GM21423 (cell line): ENCODE measurements at regions not wholly inside any gene's neighbourhood (a gene's known extent, or its start where the extent isn't known, plus 50 kb on each side); places are given as distances from the start of the nearest gene placed in this dataset.

Experiments
- ATAC-seq: cut with Tn5 transposase; IDR thresholded peaks from one replicate; pipeline ENCODE4 v1.9.1; 2021; ENCODE audit warnings: mild to moderate bottlenecking, moderate library complexity; ENCODE audit not compliant: unreplicated experiment

DNA sequence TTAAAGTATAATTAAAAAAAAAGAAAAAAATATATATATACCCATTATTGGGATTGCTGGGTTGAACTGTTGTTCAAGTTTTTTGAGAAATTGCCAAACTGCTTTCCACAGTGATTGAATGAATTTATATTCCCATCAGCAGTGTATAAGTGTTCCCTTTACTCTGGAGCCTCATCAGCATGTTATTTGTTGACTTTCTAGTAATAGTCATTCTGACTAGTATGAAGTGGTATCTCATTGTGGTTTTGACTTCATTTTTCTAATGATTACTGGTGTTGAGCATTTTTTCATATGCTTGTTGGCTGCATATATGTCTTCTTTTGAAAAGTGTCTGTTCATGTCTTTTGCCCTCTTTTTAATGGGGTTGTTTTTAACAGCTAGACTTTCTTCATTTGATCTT is 1260.8 kb upstream of the GJE1 start:
- ATAC-seq: no peak

DNA sequence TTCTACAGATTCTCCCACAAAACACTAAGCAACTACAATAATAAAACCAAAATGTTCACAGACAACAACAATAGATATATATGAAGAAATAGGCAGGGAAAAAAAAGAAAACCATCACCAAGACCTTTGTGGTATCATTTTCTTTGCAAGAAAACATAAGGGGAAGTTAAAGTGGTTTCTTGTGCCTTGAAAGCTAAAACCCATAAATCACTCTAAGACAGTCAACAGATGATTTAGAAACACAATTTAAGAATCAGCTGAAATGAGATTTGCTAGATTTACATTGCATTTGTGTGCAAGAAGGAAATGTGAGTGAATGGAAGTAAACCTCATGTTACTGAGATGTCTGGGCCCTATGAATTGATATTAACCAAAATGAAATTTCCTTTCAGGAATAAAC is 1265.4 kb upstream of the GJE1 start:
- ATAC-seq: no peak

DNA sequence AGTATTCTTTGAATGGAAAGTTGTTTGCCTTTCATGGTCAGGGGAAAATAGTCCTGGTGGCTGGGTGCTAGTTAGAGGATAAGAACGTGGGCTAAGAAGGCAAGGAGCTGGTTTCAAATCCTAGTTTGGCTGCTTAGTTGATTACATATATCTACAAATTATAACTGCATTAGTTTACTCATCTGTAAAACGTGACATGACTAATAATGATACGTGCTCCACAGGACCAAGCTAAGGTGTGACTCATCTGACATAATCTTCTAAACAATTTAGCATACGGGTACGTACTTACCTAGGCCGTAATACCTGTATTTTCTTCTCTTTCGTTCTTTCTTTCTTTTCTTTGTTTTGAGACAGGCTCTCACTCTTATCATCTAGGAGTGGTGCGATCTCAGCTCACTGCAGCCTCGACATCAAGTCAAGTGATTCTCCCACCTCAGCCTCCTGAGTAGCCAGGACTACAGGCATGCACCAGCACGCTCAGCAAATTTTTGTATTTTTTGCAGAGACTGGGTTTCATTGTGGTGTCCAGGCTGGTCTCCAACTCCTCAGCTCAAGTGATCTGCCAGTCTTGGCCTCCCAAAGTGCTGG is 1274.2 kb upstream of the GJE1 start:
- ATAC-seq: no peak

DNA sequence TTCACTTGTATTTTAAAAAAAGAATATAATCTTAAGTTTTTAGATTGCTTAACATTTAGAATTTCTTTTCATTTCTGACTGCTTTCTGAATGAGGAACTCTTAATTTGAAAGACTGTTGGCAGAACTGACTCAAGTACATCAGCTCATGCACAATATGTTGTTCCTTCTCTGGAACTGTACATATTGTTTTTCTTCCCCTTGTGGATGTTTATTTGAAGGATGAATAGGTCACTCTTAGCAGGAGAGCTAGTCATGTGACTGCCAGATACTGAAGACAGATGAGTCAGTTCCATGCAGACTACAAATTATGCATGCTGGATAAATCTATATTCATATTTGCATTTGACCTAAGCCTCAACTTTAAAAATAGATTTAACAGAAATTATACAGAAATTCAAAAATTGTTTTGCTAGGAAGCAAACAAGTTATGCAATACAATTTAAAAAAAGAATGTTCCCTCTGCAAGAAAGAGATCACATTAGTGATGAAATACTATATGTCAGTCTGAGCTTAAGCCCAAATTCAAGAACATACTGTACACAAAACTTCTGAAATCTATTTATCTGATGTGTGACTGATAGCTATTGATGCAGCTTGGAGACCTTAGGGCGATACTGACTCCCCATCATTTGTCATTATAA is 1274.9 kb upstream of the GJE1 start:
- ATAC-seq: no peak

DNA sequence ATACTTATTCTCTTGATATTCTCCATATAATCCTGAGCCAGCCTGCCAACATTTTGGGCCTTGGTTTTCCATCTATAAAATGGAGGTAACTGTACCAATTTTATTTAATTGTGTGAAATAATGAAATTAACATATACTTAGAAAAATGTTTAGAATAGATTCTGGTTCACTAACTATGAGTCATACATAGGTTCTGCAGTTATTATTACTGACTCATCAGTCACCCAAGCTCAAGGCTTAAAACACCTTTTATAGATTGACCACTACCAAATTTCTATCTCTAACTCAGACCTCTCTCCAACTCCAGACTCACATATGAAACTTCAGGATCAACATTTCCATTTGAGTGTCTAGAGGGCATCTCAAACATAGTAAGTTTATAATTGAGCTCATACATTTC is 1277.2 kb upstream of the GJE1 start:
- no peak for ATAC-seq

- ATAC-seq: no peak
Observed at GRCh38 chr6:140854318-140854717, 1278.4 kb upstream of the GJE1 start.

- no peak for ATAC-seq
Observed at GRCh38 chr6:140850438-140850837, 1282.3 kb upstream of the GJE1 start.

DNA sequence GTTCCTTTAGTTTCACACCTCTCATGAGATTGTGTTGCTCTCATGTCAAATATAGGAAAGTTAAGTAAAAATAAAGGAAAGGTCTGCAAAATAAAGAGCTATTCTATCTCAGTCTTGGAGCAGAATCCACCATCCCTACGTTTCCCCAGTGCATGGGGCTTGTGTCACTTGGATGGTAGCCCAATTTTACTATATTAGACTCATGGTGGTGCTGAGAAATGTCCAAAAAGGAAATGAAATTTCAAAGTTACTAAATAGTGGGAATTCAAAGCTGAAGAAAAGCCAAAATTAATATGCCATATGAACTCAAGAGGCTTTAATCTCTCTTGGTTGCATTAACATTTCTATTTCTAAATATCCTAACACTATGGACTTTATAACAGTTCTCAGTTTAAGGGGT is 1283.3 kb upstream of the GJE1 start:
- ATAC-seq: no peak

- ATAC-seq: no peak
Observed at GRCh38 chr6:140847262-140847645, 1285.5 kb upstream of the GJE1 start.

GRCh38 chr6:140846503-140847261 is 1286.0 kb upstream of the GJE1 start:
- ATAC-seq: no peak

- ATAC-seq: no peak
Observed at GRCh38 chr6:140845701-140846100, 1287.0 kb upstream of the GJE1 start.

GRCh38 chr6:140844167-140844566 is 1288.6 kb upstream of the GJE1 start:
- ATAC-seq: no peak

DNA sequence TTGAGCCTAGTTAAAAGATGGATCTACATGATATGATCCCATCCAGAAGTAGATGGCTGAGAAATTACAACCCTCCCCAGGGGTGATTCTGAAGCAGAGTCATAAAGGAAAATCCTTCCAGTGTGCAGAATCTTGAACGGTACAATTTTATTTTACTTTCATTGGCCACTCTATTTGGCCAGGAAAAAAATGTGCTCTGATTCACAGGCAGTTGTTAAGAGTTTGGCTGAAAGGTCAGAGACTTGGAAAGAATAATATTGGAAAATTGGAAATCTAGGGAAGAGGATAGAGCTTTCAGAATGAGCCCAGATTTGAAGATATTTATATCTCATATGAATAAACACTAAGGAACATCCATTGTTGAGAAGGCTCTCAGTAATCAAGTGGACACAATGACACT is 1299.3 kb upstream of the GJE1 start:
- no peak for ATAC-seq

DNA sequence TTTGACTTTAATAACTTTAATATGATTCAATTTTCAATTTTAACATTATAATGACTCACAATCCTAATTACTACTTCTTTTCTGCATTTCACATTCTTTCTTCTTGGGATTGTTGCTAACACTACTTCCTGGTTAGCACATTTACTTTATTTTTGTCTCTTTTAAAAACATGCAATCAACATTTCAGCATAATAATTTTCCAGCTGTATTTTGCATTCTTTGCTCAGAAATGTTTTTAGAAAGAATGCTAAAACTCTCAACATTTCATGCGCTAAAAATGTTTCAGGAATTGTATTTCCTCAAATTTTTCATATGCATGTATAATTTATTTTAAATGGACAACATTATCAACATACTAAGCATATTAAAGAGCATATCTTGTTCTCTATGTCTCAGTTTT is 1302.1 kb upstream of the GJE1 start:
- no peak for ATAC-seq

DNA sequence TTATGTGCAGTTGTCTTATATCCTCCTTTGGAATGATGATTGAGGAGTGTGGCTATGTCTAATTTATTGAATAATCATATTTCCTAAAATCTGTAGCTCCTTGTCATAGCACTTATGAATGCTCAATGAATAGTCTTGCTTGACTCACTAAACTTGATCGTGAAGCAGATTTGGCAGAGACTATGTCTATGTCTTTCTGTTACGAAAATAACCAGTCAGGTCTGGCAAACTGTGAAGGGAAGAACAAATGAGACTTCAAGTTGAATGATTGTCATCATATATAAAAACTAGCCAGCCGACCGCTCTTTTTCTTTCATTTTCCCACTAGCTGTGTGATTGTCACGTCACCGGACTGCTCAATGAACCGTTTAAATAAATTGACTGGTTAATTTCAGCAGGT is 1303.9 kb upstream of the GJE1 start:
- ATAC-seq: no peak

DNA sequence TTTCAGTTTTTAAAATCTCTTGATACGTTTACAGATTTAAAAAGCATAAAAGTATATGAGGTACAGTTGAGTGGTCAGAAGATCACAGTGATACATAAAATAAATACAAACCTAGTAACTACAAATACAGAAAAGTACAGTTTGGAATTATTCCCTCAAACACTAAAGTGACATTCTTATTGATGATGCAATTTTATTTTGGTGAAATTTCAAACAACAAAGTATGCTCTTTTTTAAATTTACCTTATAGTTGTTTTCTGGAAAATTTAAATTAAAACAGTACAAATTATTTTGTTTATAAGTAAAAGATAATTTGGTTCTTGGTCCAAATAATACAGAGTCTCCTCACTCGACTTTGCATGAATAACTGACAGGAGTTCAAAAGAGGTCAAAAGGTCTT is 1305.1 kb upstream of the GJE1 start:
- ATAC-seq: no peak

GRCh38 chr6:140825731-140826130 is 1307.0 kb upstream of the GJE1 start:
- no peak for ATAC-seq

GRCh38 chr6:140824595-140824994 is 1308.1 kb upstream of the GJE1 start:
- ATAC-seq: no peak

DNA sequence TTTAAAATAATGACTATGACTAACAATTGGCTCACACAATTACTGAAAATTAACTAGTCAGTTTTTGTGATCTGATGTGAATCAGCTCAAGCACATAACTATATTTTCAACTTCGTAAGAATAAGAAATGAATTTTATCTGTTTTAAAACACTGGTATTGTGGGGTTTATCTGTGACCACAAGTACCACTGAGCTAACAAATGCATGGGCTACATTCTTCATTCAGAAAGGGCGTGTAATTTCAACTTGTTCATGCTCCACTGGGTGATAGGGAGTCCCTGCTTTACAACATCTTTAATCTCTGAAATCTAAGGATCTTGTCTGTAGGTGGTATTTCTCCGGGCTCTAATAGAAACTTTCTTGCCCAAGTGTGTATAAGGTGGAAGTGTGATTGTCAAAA is 1311.5 kb upstream of the GJE1 start:
- no peak for ATAC-seq

- ATAC-seq: no peak
Observed at GRCh38 chr6:140817176-140817575, 1315.5 kb upstream of the GJE1 start.

GRCh38 chr6:140816681-140817080 is 1316.0 kb upstream of the GJE1 start:
- ATAC-seq: no peak

DNA sequence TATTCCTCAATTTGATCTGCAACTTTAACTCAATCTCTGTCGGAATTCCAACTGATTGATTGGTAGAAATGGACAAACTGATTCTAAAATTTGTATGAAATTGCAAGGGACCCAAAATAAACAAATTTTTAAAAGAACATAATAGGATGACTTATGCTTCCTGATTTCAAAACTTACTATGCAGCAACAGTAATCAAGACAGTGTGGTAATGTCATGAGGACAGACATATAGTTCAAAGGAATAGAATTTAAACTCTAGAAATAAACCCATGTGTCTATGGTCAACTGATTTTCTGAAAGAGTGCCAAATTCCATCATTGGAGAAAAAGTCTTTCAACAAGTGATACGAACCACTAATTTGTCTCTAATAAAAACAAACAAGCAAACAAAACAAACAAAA is 1320.1 kb upstream of the GJE1 start:
- no peak for ATAC-seq
